ENCODE measurements at regions not wholly inside any gene's neighbourhood (a gene's known extent, or its start where the extent isn't known, plus 50 kb on each side); places are given as distances from the start of the nearest gene placed in this dataset.

DNA sequence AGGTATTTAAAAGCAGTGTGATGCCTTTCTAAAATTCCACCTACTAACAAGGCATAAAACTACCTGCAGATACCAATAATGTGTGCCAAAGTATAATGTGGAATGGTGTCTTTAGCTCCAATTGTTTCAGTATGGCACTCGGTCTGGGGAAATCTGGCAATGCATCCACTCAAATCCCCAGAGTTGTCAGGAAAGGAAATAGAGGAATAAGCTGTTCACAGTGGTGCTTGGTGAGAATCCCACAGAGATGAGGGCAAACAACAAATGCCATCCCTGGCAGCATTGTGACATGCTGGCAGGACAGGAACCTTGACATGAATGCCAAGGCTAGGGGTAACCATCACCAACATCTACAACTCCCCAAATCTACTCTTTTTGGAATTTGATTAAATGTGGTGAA, 240.7 kb downstream of the BARHL2 start:
- TF ChIP-seq POLR2AphosphoS5 (IDR thresholded peaks at IDR 0.05; ENCODE audit: borderline replicate concordance, low read depth, low read length) (no peak), EZH2 (IDR thresholded peaks at IDR 0.05) (no peak), FOXP2 (optimal IDR thresholded peaks at IDR 0.05; ENCODE audit: control extremely low read depth, extremely low read length, insufficient read depth) (no peak)
- Histone ChIP-seq H3K9ac (ENCODE audit: insufficient read length) (no peak overlapping the region), H3K9me3 (ENCODE audit: low read depth, low read length) (no peaks in the 10 kb centered on the region), H3K36me3 (ENCODE audit: insufficient read depth, low read length) (no peaks in the 10 kb centered on the region), H3K4me3 (no peak overlapping the region), H3K27ac (no peak overlapping the region)
- no peak for DNase-seq (ENCODE audit: low read depth, low spot score)

DNA sequence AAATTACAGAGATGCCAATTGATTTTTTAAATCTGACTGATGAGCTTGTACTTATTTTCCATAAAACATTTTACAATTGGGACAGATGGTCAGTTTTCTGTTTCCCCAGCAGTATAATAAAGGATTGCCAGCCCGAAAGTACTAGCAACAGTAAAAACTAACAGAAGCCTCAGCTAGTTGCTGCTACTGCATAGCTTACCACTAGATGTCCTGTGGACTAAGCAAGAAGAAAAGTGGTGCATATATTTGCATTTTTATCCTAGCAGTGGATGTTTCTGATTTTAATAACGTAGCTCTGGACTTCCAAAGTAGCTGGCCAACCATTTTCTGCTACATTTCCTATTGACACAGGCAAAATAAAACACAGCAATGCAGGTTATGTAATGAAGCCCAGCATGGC, 241.5 kb downstream of the BARHL2 start:
- TF ChIP-seq EZH2 (IDR thresholded peaks at IDR 0.05): no peak
- no peak overlapping the region for H3K9ac ChIP-seq (ENCODE audit: insufficient read length)
- H3K27ac ChIP-seq: no peak overlapping the region
- H3K4me3 ChIP-seq: no peak overlapping the region
- DNase-seq (ENCODE audit: low read depth, low spot score): no peak
- no peaks in the 10 kb centered on the region for H3K36me3 ChIP-seq (ENCODE audit: insufficient read depth, low read length)
- H3K9me3 ChIP-seq (ENCODE audit: low read depth, low read length): no peaks in the 10 kb centered on the region

DNA sequence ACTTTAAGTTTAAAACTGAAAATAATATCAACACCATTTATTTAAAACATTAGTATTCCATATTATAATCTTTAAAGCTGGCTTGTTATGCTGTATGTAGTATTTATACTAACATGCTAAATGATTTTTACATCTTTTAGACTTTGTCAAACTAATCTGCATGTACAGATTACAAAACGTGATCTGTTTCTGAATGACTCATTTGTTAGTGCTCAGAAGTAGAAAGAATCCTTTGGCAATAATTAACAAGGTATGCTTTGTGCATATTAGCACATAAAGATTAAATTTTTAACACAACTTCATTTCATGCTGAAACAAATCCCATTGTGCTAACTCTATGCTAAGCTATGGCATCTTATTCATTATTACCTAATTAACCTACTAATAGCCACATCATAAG, 242.4 kb downstream of the BARHL2 start:
- DNase-seq (ENCODE audit: low read depth, low spot score): no peak
- Histone ChIP-seq H3K27ac (no peak overlapping the region), H3K9me3 (ENCODE audit: low read depth, low read length) (no peaks in the 10 kb centered on the region), H3K4me3 (no peak overlapping the region), H3K9ac (ENCODE audit: insufficient read length) (no peak overlapping the region), H3K36me3 (ENCODE audit: insufficient read depth, low read length) (no peaks in the 10 kb centered on the region)
- TF ChIP-seq POLR2AphosphoS5 (IDR thresholded peaks at IDR 0.05; ENCODE audit: borderline replicate concordance, low read depth, low read length) (no peak), EZH2 (IDR thresholded peaks at IDR 0.05) (no peak), FOXP2 (optimal IDR thresholded peaks at IDR 0.05; ENCODE audit: control extremely low read depth, extremely low read length, insufficient read depth) (no peak)

DNA sequence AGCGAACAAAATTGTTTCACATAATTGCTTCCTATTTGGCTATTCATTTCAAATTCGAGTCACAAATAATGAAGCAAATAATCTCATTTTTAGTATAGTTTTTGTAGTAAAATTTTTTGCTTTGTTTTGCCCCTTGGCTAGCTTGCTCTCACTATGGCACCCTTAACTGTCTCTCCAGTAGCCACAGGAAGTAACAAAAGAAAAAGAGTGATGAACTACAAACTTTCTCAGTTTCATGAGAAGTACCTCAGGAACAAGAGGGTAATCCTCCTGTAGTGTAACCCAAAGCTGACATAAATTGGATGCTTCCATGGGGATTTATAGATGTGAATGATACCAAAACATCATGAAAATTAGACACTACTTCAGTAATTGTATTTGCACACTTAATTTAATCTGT, 242.9 kb downstream of the BARHL2 start:
- TF ChIP-seq POLR2AphosphoS5 (IDR thresholded peaks at IDR 0.05; ENCODE audit: borderline replicate concordance, low read depth, low read length) (no peak), EZH2 (IDR thresholded peaks at IDR 0.05) (no peak), FOXP2 (optimal IDR thresholded peaks at IDR 0.05; ENCODE audit: control extremely low read depth, extremely low read length, insufficient read depth) (no peak)
- Histone ChIP-seq H3K9me3 (ENCODE audit: low read depth, low read length) (no peaks in the 10 kb centered on the region), H3K36me3 (ENCODE audit: insufficient read depth, low read length) (no peaks in the 10 kb centered on the region), H3K27ac (no peak overlapping the region), H3K9ac (ENCODE audit: insufficient read length) (no peak overlapping the region), H3K4me3 (no peak overlapping the region)
- no peak for DNase-seq (ENCODE audit: low read depth, low spot score)

DNA sequence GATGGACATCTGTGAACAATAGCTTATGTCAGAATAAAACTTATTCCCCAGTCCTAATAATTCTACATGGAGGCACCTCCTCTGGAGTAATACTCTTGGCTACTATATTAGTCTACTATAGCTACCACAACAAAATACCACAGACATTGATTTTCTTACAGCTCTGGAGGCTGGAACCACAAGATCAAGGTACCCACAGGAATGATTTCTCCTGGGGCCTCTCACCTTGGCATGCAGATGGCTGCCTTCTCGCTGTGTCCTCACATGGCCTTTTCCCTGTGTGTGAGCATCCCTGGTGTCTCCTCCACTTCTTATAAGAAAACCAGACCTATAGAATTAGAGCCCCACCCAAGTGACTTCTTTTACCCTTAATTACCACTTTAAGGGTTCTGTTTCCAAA, 244.3 kb downstream of the BARHL2 start:
- Histone ChIP-seq H3K27ac (no peak overlapping the region), H3K9ac (ENCODE audit: insufficient read length) (no peak overlapping the region), H3K36me3 (ENCODE audit: insufficient read depth, low read length) (no peaks in the 10 kb centered on the region), H3K9me3 (ENCODE audit: low read depth, low read length) (no peaks in the 10 kb centered on the region), H3K4me3 (no peak overlapping the region)
- DNase-seq (ENCODE audit: low read depth, low spot score): no peak
- TF ChIP-seq FOXP2 (optimal IDR thresholded peaks at IDR 0.05; ENCODE audit: control extremely low read depth, extremely low read length, insufficient read depth) (no peak), EZH2 (IDR thresholded peaks at IDR 0.05) (no peak), POLR2AphosphoS5 (IDR thresholded peaks at IDR 0.05; ENCODE audit: borderline replicate concordance, low read depth, low read length) (no peak)

DNA sequence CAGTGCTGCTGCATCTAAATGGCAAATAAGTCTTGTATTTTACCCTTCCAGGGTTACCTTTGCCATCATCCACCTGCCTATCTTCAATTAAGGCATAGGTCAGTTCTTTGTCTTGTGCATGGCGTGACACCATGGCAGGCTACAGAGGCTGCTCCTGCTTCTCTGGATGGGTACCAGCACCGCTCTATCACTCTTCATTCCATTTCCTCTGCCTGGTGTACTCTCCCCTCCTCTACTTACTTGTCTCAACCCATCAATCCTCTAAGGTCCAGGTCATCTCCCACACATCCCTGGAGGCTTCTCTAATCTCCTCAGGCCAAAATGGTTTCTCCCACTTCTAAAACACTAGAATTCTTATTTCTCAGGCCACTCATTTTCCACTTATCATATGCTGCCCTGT, 257.5 kb downstream of the BARHL2 start:
- DNase-seq (ENCODE audit: low read depth, low spot score): no peak
- Histone ChIP-seq H3K36me3 (ENCODE audit: insufficient read depth, low read length) (no peaks in the 10 kb centered on the region), H3K9ac (ENCODE audit: insufficient read length) (no peak overlapping the region), H3K9me3 (ENCODE audit: low read depth, low read length) (no peaks in the 10 kb centered on the region), H3K27ac (no peak overlapping the region), H3K4me3 (no peak overlapping the region)
- TF ChIP-seq FOXP2 (optimal IDR thresholded peaks at IDR 0.05; ENCODE audit: control extremely low read depth, extremely low read length, insufficient read depth): no peak
- TF ChIP-seq EZH2 (IDR thresholded peaks at IDR 0.05): no peak
- TF ChIP-seq POLR2AphosphoS5 (IDR thresholded peaks at IDR 0.05; ENCODE audit: borderline replicate concordance, low read depth, low read length): no peak

DNA sequence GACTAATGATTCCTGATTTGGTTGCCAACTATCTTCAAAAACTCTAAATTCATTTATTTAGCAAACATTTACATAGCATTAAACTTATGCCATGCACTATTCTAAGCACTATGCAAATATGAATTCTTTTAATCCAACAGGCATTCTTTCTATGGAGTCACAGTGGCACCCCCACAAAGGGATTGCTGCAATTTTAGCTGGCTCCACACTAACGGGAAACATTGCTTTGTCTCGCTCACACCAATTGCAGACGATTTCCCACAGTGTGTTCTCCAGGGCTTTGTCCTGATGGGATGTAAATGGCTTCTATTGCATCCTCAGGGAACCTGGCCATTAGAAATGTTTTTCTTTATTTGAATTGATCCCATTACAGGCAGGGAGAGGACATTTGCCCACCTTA, 259.1 kb downstream of the BARHL2 start:
- Histone ChIP-seq H3K36me3 (ENCODE audit: insufficient read depth, low read length) (no peaks in the 10 kb centered on the region), H3K9me3 (ENCODE audit: low read depth, low read length) (no peaks in the 10 kb centered on the region), H3K4me3 (no peak overlapping the region), H3K9ac (ENCODE audit: insufficient read length) (no peak overlapping the region), H3K27ac (no peak overlapping the region)
- TF ChIP-seq FOXP2 (optimal IDR thresholded peaks at IDR 0.05; ENCODE audit: control extremely low read depth, extremely low read length, insufficient read depth) (no peak), EZH2 (IDR thresholded peaks at IDR 0.05) (no peak), POLR2AphosphoS5 (IDR thresholded peaks at IDR 0.05; ENCODE audit: borderline replicate concordance, low read depth, low read length) (no peak)
- no peak for DNase-seq (ENCODE audit: low read depth, low spot score)

DNA sequence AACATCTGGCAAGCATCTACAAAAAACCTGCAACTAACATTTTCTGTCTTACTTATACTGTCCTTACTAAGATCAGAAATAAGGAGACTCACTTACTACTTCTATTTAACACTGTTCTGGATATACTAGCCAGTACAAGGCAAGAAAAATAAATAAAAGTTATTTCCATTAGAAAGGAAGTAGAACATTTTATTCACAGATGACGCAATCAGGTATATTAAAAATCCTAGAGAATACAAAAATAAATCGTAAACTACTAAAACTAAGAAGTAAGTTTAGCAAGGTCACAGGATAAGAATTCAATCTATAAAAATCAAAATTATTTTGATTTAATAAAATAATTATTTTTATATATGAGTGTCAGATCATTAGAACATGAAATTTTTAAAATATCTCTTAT, 264.6 kb downstream of the BARHL2 start:
- no peak overlapping the region for H3K4me3 ChIP-seq
- no peak for DNase-seq (ENCODE audit: low read depth, low spot score)
- H3K36me3 ChIP-seq (ENCODE audit: insufficient read depth, low read length): no peaks in the 10 kb centered on the region
- TF ChIP-seq POLR2AphosphoS5 (IDR thresholded peaks at IDR 0.05; ENCODE audit: borderline replicate concordance, low read depth, low read length): no peak
- no peak for TF ChIP-seq FOXP2 (optimal IDR thresholded peaks at IDR 0.05; ENCODE audit: control extremely low read depth, extremely low read length, insufficient read depth)
- no peak for TF ChIP-seq EZH2 (IDR thresholded peaks at IDR 0.05)
- no peak overlapping the region for H3K9ac ChIP-seq (ENCODE audit: insufficient read length)
- H3K9me3 ChIP-seq (ENCODE audit: low read depth, low read length): 0 out of 2 replicates have a peak, but pooled peaks cover 6% of the 10 kb centered on the region
- no peak overlapping the region for H3K27ac ChIP-seq

DNA sequence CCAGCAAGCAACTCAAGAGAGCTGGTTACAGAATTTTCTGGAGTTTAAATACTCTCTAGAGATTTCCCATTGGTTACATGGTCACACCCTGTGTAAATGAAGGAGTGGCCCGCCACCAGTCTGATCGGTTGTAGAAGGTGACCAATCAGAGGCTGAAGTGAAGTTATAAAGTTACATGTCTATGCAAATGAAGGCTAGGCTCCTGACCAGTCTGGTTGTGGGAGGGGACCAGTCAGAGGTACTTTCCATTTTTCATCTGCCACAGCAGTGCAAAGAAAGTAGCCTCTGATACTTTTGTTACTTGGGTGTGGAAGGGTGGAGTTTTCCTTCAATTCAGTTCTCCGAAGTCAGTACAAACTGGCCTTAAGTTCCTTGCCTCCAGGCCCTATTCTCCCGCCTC, 273.7 kb downstream of the BARHL2 start:
- no peak overlapping the region for H3K9ac ChIP-seq (ENCODE audit: insufficient read length)
- DNase-seq (ENCODE audit: low read depth, low spot score): no peak
- H3K4me3 ChIP-seq: no peak overlapping the region
- no peaks in the 10 kb centered on the region for H3K36me3 ChIP-seq (ENCODE audit: insufficient read depth, low read length)
- no peak for TF ChIP-seq EZH2 (IDR thresholded peaks at IDR 0.05)
- TF ChIP-seq POLR2AphosphoS5 (IDR thresholded peaks at IDR 0.05; ENCODE audit: borderline replicate concordance, low read depth, low read length): no peak
- TF ChIP-seq FOXP2 (optimal IDR thresholded peaks at IDR 0.05; ENCODE audit: control extremely low read depth, extremely low read length, insufficient read depth): no peak
- H3K27ac ChIP-seq: no peak overlapping the region
- H3K9me3 ChIP-seq (ENCODE audit: low read depth, low read length): no peaks in the 10 kb centered on the region
